GM23338 (cell line): ENCODE measurements at regions not wholly inside any gene's neighbourhood (a gene's known extent, or its start where the extent isn't known, plus 50 kb on each side); places are given as distances from the start of the nearest gene placed in this dataset.

ENCODE experiments used
- ATAC-seq: fragments of 200-7000 bp; cut with Tn5 transposase; 3 replicates; pipeline ENCODE4 v1.9.1; 2020
- DNase-seq: peaks from one replicate; pipeline ENCODE4 v3.0.0-alpha.2; 2015; ENCODE audit warnings: low spot score
- H2AFZ ChIP-seq: fragments of 200-600 bp; sonication (generic); 2 replicates; pipeline ENCODE4 v1.8.0; 2016; ENCODE audit warnings: antibody characterized with exemption, mild to moderate bottlenecking, moderate library complexity
- H3F3A ChIP-seq: fragments of 200-600 bp; sonication (generic); replicated peaks from 2 replicates; pipeline ENCODE4 v1.8.0; 2017; ENCODE audit warnings: antibody characterized with exemption, mixed run types, low read depth
- H3K27ac ChIP-seq: fragments of 200-600 bp; sonication (generic); 2 replicates; pipeline ENCODE4 v1.6.1; 2016; ENCODE audit warnings: low read depth
- H3K27me3 ChIP-seq: fragments of 200-600 bp; sonication (generic); 2 replicates; pipeline ENCODE4 v1.8.0; 2016; ENCODE audit warnings: mild to moderate bottlenecking, mixed run types, moderate library complexity; ENCODE audit not compliant: insufficient read depth
- H3K36me3 ChIP-seq: fragments of 200-600 bp; sonication (generic); 2 replicates; pipeline ENCODE4 v1.8.0; 2016; ENCODE audit warnings: mild to moderate bottlenecking; ENCODE audit not compliant: insufficient read depth
- H3K4me1 ChIP-seq: fragments of 200-600 bp; sonication (generic); 2 replicates; pipeline ENCODE4 v1.8.0; 2016; ENCODE audit warnings: mild to moderate bottlenecking, moderate library complexity; ENCODE audit not compliant: insufficient read depth
- H3K4me2 ChIP-seq: fragments of 200-600 bp; sonication (generic); 2 replicates; pipeline ENCODE4 v1.7.1; 2017; ENCODE audit warnings: mixed run types
- H3K4me3 ChIP-seq: fragments of 200-600 bp; sonication (generic); 2 replicates; pipeline ENCODE4 v1.6.1; 2016; ENCODE audit warnings: mixed run types
- H3K79me2 ChIP-seq: fragments of 200-600 bp; sonication (generic); replicated peaks from 2 replicates; pipeline ENCODE4 v1.8.0; 2017; ENCODE audit warnings: mild to moderate bottlenecking; ENCODE audit not compliant: insufficient read depth
- H3K9me2 ChIP-seq: fragments of 200-600 bp; sonication (generic); 2 replicates; pipeline ENCODE4 v1.8.0; 2017; ENCODE audit not compliant: insufficient read depth
- H4K20me1 ChIP-seq: fragments of 200-600 bp; sonication (generic); replicated peaks from 2 replicates; pipeline ENCODE4 v1.8.0; 2017; ENCODE audit warnings: mild to moderate bottlenecking; ENCODE audit not compliant: insufficient read depth
- H3K27ac Mint-ChIP-seq: 2 replicates; pipeline ENCODE4 v1.8.0; 2020; ENCODE audit warnings: inconsistent platforms, mild to moderate bottlenecking, moderate library complexity, mixed read lengths
- H3K27me3 Mint-ChIP-seq: 3 replicates; pipeline ENCODE4 v1.8.0; 2022; ENCODE audit warnings: low read depth, mild to moderate bottlenecking, moderate library complexity, mixed read lengths, inconsistent platforms; ENCODE audit not compliant: insufficient read depth, poor library complexity
- H3K36me3 Mint-ChIP-seq: 3 replicates; pipeline ENCODE4 v1.8.0; 2021; ENCODE audit warnings: low read depth, mild to moderate bottlenecking, inconsistent platforms, moderate library complexity, mixed read lengths
- H3K4me1 Mint-ChIP-seq: 3 replicates; pipeline ENCODE4 v1.8.0; 2020; ENCODE audit warnings: mild to moderate bottlenecking, inconsistent platforms, mixed read lengths
- H3K4me3 Mint-ChIP-seq: 3 replicates; pipeline ENCODE4 v1.8.0; 2021; ENCODE audit warnings: moderate library complexity, mild to moderate bottlenecking, inconsistent platforms, mixed read lengths
- H3K9me3 Mint-ChIP-seq: 3 replicates; pipeline ENCODE4 v1.8.0; 2020; ENCODE audit warnings: moderate library complexity, mild to moderate bottlenecking, inconsistent platforms, mixed read lengths
- CREB1 ChIP-seq: fragments of 250-450 bp; sonication (Bioruptor Pico); IDR thresholded peaks from 2 replicates; pipeline ENCODE4 v1.5.0; 2020; ENCODE audit warnings: low read depth, mild to moderate bottlenecking, moderate library complexity
- CTCF ChIP-seq, 2 experiments: fragments of 200-600 bp in 1 of 2; sonication (generic) in 1 of 2; conservative IDR thresholded peaks; 2 replicates each; pipeline versions ENCODE4 v1.5.1 to v1.6.1; 2016 to 2017; ENCODE audit warnings: antibody characterized with exemption in 2 of 2, low read depth in 2 of 2, mild to moderate bottlenecking in 2 of 2, moderate library complexity in 1 of 2
- ETS1 ChIP-seq: IDR thresholded peaks from 2 replicates; pipeline ENCODE4 v1.6.1; 2016; ENCODE audit warnings: antibody characterized with exemption
- EZH2 ChIP-seq: fragments of 200-600 bp; sonication (generic); IDR thresholded peaks from one replicate; pipeline ENCODE4 v1.8.0; 2017; ENCODE audit warnings: antibody characterized with exemption, mild to moderate bottlenecking, low read depth; ENCODE audit not compliant: unreplicated experiment
- EZH2phosphoT487 ChIP-seq: fragments of 200-600 bp; sonication (generic); IDR thresholded peaks from one replicate; pipeline ENCODE4 v1.8.1; 2018; ENCODE audit warnings: antibody characterized with exemption; ENCODE audit not compliant: unreplicated experiment
- JUNB ChIP-seq: IDR thresholded peaks from one replicate; pipeline ENCODE4 v1.6.1; 2016; ENCODE audit warnings: antibody characterized with exemption; ENCODE audit not compliant: unreplicated experiment
- NANOG ChIP-seq: IDR thresholded peaks from 2 replicates; pipeline ENCODE4 v1.6.1; 2016; ENCODE audit warnings: antibody characterized with exemption, borderline replicate concordance
- POLR2AphosphoS5 ChIP-seq: IDR thresholded peaks from 2 replicates; pipeline ENCODE4 v1.6.1; 2016; ENCODE audit warnings: antibody characterized with exemption, low read depth
- REST ChIP-seq: IDR thresholded peaks from one replicate; pipeline ENCODE4 v1.6.1; 2018; ENCODE audit warnings: antibody characterized with exemption; ENCODE audit not compliant: unreplicated experiment
- STAT1 ChIP-seq: IDR thresholded peaks from one replicate; pipeline ENCODE4 v1.6.1; 2016; ENCODE audit warnings: antibody characterized with exemption; ENCODE audit not compliant: unreplicated experiment
- ZNF114 ChIP-seq: fragments of 250-450 bp; sonication (Bioruptor Pico); IDR thresholded peaks from 2 replicates; pipeline ENCODE4 v1.5.0; 2020; ENCODE audit warnings: mild to moderate bottlenecking, moderate library complexity
- ZNF331 ChIP-seq: fragments of 250-450 bp; sonication (Bioruptor Pico); IDR thresholded peaks from 2 replicates; pipeline ENCODE4 v1.5.0; 2020; ENCODE audit warnings: low read depth, mild to moderate bottlenecking, moderate library complexity
- ZNF462 ChIP-seq: fragments of 250-450 bp; sonication (Bioruptor Pico); IDR thresholded peaks from 2 replicates; pipeline ENCODE4 v1.5.0; 2020; ENCODE audit warnings: mild to moderate bottlenecking, moderate library complexity

GRCh38 chr15:38698254-38698653 lies 133.6 kb upstream of the RASGRP1 start:
- no peak overlapping the region for H3K4me2 ChIP-seq
- H3K79me2 ChIP-seq = no peaks in the 10 kb centered on the region
- no peak for ATAC-seq
- H3K27me3 ChIP-seq = no peaks in the 10 kb centered on the region
- no peak for TF ChIP-seq ZNF331 (CRISPR knock-in tag)
- TF ChIP-seq ZNF462 = no peak
- TF ChIP-seq NANOG = no peak
- TF ChIP-seq CREB1 (CRISPR knock-in tag) = no peak
- no peak for TF ChIP-seq EZH2phosphoT487
- TF ChIP-seq CTCF (conservative IDR thresholded peaks at IDR 0.05; ENCODE audit: low read depth in 2 of 2) = no peak
- TF ChIP-seq EZH2 = no peak
- no peak for TF ChIP-seq JUNB
- no peak for TF ChIP-seq REST
- no peak for TF ChIP-seq ZNF114 (CRISPR knock-in tag)
- no peak for TF ChIP-seq STAT1
- TF ChIP-seq POLR2AphosphoS5 = no peak
- no peak for TF ChIP-seq ETS1
- H4K20me1 ChIP-seq = no peaks in the 10 kb centered on the region
- no peaks in the 10 kb centered on the region for H3K36me3 ChIP-seq
- H3K9me2 ChIP-seq = no peaks in the 10 kb centered on the region
- DNase-seq = no peak
- H3K27ac Mint-ChIP-seq = no peak overlapping the region
- H3K9me3 Mint-ChIP-seq = no peaks in the 10 kb centered on the region
- no peak overlapping the region for H2AFZ ChIP-seq
- H3K27me3 Mint-ChIP-seq = peaks cover 14% of the 10 kb centered on the region
- H3K4me1 Mint-ChIP-seq = peaks cover 11% of the 10 kb centered on the region
- peaks cover 8% of the 10 kb centered on the region for H3K4me1 ChIP-seq
- no peak overlapping the region for H3K4me3 ChIP-seq
- H3K4me3 Mint-ChIP-seq = no peak overlapping the region
- no peak overlapping the region for H3K27ac ChIP-seq
- H3K36me3 Mint-ChIP-seq = no peaks in the 10 kb centered on the region
- no peaks in the 10 kb centered on the region for H3F3A ChIP-seq
